ENCODE measurements at regions not wholly inside any gene's neighbourhood (a gene's known extent, or its start where the extent isn't known, plus 50 kb on each side); places are given as distances from the start of the nearest gene placed in this dataset.

GRCh38 chr17:21523497-21524210 is 147.5 kb downstream of the KCNJ12 start:
- WGBS (ENCODE audit: low lambda C conversion rate): 27% methylated on average over 7 of the region's 7 CpGs
- Histone ChIP-seq H2AFZ (ENCODE audit: low read length) (no peak overlapping the region), H3K9me3 (ENCODE audit: low read length) (no peaks in the 10 kb centered on the region), H3K4me3 (replicated peaks in 1 of 3; ENCODE audit: insufficient read depth in 1 of 3, low read depth in 2 of 3, low read length in 3 of 3) (no peak overlapping the region), H3K4me1 (ENCODE audit: insufficient read depth, low read length) (no peaks in the 10 kb centered on the region), H3K36me3 (replicated peaks in 1 of 2; ENCODE audit: control insufficient read depth in 1 of 2, insufficient read depth in 2 of 2, low read length in 2 of 2) (no peaks in the 10 kb centered on the region), H3K27me3 (ENCODE audit: control insufficient read depth in 1 of 2, insufficient read depth in 2 of 2, low read length in 2 of 2) (peaks cover 1 to 22% of the 10 kb centered on the region in 2 experiments; a peak in 3 of 5 replicates), H3K79me2 (ENCODE audit: insufficient read depth, low read length) (no peaks in the 10 kb centered on the region), H3K4me2 (ENCODE audit: low read depth, low read length) (no peak overlapping the region), H4K20me1 (ENCODE audit: insufficient read depth, low read length) (no peaks in the 10 kb centered on the region), H3K27ac (ENCODE audit: extremely low read length, insufficient read depth, low read length) (no peak overlapping the region), H3K9ac (ENCODE audit: insufficient read depth, low read depth, low read length) (no peak overlapping the region)
- no TSS peak for BruUV-seq (replicated peaks)
- FAIRE-seq (no peak), DNase-seq (ENCODE audit: low spot score) (no peak), ATAC-seq (no peak)
- ChIA-PET CTCF (ENCODE audit: low intra/inter-chr PET ratio, low total read pairs) (no interaction called here), POLR2A (no interaction called here)
- in situ Hi-C loops (cut with HindIII; ENCODE audit: extremely low pct_ligation_motif_present, low pct_unique_long_range_greater_than_20kb): no loop called here
- intact Hi-C loops (cut with micrococcal nuclease; ENCODE audit: unreplicated experiment): no loop called here
- TF ChIP-seq ZNF3 (CRISPR knock-in tag; IDR thresholded peaks at IDR 0.05) (no peak), ZNF678 (CRISPR knock-in tag; IDR thresholded peaks at IDR 0.05) (no peak), HNF4G (IDR thresholded peaks at IDR 0.05; ENCODE audit: borderline replicate concordance, low read depth, low read length) (no peak), HNF4G (CRISPR knock-in tag; IDR thresholded peaks at IDR 0.05; ENCODE audit: borderline replicate concordance, low read depth) (no peak), HOXA3 (CRISPR knock-in tag; IDR thresholded peaks at IDR 0.05) (no peak), KDM4B (CRISPR knock-in tag; IDR thresholded peaks at IDR 0.05) (no peak), USF2 (IDR thresholded peaks at IDR 0.05; ENCODE audit: low read depth, low read length) (no peak), USF2 (CRISPR knock-in tag; IDR thresholded peaks at IDR 0.05; ENCODE audit: borderline replicate concordance) (no peak), ZNF577 (CRISPR knock-in tag; IDR thresholded peaks at IDR 0.05; ENCODE audit: borderline replicate concordance, low read depth) (no peak), ZFP90 (CRISPR knock-in tag; IDR thresholded peaks at IDR 0.05; ENCODE audit: borderline replicate concordance) (no peak), ZGPAT (CRISPR knock-in tag; IDR thresholded peaks at IDR 0.05) (no peak), ZBTB4 (CRISPR knock-in tag; IDR thresholded peaks at IDR 0.05; ENCODE audit: borderline replicate concordance) (no peak), ISL2 (CRISPR knock-in tag; IDR thresholded peaks at IDR 0.05) (no peak), NR2F1 (CRISPR knock-in tag; IDR thresholded peaks at IDR 0.05) (no peak), RARG (CRISPR knock-in tag; IDR thresholded peaks at IDR 0.05; ENCODE audit: low read depth) (no peak)

Data from HepG2 (cell line).